ENCODE measurements at regions not wholly inside any gene's neighbourhood (a gene's known extent, or its start where the extent isn't known, plus 50 kb on each side); places are given as distances from the start of the nearest gene placed in this dataset.

GRCh38 chr2:41903474-41904135 lies 144.2 kb upstream of the PKDCC start:
- Histone ChIP-seq H3K27ac (ENCODE audit: low read length) (no peak overlapping the region), H3K4me2 (ENCODE audit: low read length) (no peak overlapping the region)

GRCh38 chr2:41904459-41904858 lies 143.4 kb upstream of the PKDCC start:
- H4K20me1 ChIP-seq (ENCODE audit: insufficient read depth, low read length): no peaks in the 10 kb centered on the region
- no peak overlapping the region for H3K27ac ChIP-seq (ENCODE audit: low read length)

More at GRCh38 chr2:41903474-41904135, 144.2 kb upstream of the PKDCC start:
- no peaks in the 10 kb centered on the region for H3K79me2 ChIP-seq (ENCODE audit: low read length)
- H3K9ac ChIP-seq (ENCODE audit: low read length): no peak overlapping the region
- H4K20me1 ChIP-seq (ENCODE audit: insufficient read depth, low read length): no peaks in the 10 kb centered on the region
- peaks cover 28% of the 10 kb centered on the region for H3K27me3 ChIP-seq (ENCODE audit: low read depth, low read length)
- H3K4me1 ChIP-seq (ENCODE audit: low read length): no peaks in the 10 kb centered on the region
- H2AFZ ChIP-seq (ENCODE audit: low read depth, low read length): no peak overlapping the region
- H3K36me3 ChIP-seq (replicated peaks; ENCODE audit: low read depth, low read length): no peaks in the 10 kb centered on the region
- H3K9me3 ChIP-seq (ENCODE audit: insufficient read depth, low read length): no peaks in the 10 kb centered on the region
- no peak overlapping the region for H3K4me3 ChIP-seq (ENCODE audit: low read length)
- TF ChIP-seq EZH2phosphoT487 (IDR thresholded peaks at IDR 0.05; ENCODE audit: low read depth) (no peak), CTCF (IDR thresholded peaks at IDR 0.05; ENCODE audit: low read depth, low read length) (no peak)

GRCh38 chr2:41905597-41906337 lies 142.1 kb upstream of the PKDCC start:
- no peak overlapping the region for H3K9ac ChIP-seq (ENCODE audit: low read length)

More at GRCh38 chr2:41904459-41904858, 143.4 kb upstream of the PKDCC start:
- Histone ChIP-seq H3K4me3 (ENCODE audit: low read length) (no peak overlapping the region), H3K4me1 (ENCODE audit: low read length) (no peaks in the 10 kb centered on the region), H3K36me3 (replicated peaks; ENCODE audit: low read depth, low read length) (no peaks in the 10 kb centered on the region), H2AFZ (ENCODE audit: low read depth, low read length) (no peak overlapping the region), H3K9ac (ENCODE audit: low read length) (no peak overlapping the region), H3K9me3 (ENCODE audit: insufficient read depth, low read length) (no peaks in the 10 kb centered on the region), H3K4me2 (ENCODE audit: low read length) (no peak overlapping the region), H3K79me2 (ENCODE audit: low read length) (no peaks in the 10 kb centered on the region), H3K27me3 (ENCODE audit: low read depth, low read length) (peaks cover 29% of the 10 kb centered on the region)
- no peak for TF ChIP-seq CTCF (IDR thresholded peaks at IDR 0.05; ENCODE audit: low read depth, low read length)
- no peak for TF ChIP-seq EZH2phosphoT487 (IDR thresholded peaks at IDR 0.05; ENCODE audit: low read depth)

More at GRCh38 chr2:41905597-41906337, 142.1 kb upstream of the PKDCC start:
- TF ChIP-seq EZH2phosphoT487 (IDR thresholded peaks at IDR 0.05; ENCODE audit: low read depth) (no peak), CTCF (IDR thresholded peaks at IDR 0.05; ENCODE audit: low read depth, low read length) (no peak)
- Histone ChIP-seq H4K20me1 (ENCODE audit: insufficient read depth, low read length) (no peaks in the 10 kb centered on the region), H3K36me3 (replicated peaks; ENCODE audit: low read depth, low read length) (no peaks in the 10 kb centered on the region), H3K4me3 (ENCODE audit: low read length) (no peak overlapping the region), H3K79me2 (ENCODE audit: low read length) (no peaks in the 10 kb centered on the region), H3K9me3 (ENCODE audit: insufficient read depth, low read length) (no peaks in the 10 kb centered on the region), H3K27ac (ENCODE audit: low read length) (no peak overlapping the region), H3K4me1 (ENCODE audit: low read length) (no peaks in the 10 kb centered on the region), H3K27me3 (ENCODE audit: low read depth, low read length) (peaks cover 26% of the 10 kb centered on the region; the same call in 1 of the 2 replicates), H3K4me2 (ENCODE audit: low read length) (no peak overlapping the region), H2AFZ (ENCODE audit: low read depth, low read length) (no peak overlapping the region)
